ENCODE measurements at regions not wholly inside any gene's neighbourhood (a gene's known extent, or its start where the extent isn't known, plus 50 kb on each side); places are given as distances from the start of the nearest gene placed in this dataset.
A peak's percentile ranks its signal among the peaks of the same experiment; 100 is the strongest.

DNA sequence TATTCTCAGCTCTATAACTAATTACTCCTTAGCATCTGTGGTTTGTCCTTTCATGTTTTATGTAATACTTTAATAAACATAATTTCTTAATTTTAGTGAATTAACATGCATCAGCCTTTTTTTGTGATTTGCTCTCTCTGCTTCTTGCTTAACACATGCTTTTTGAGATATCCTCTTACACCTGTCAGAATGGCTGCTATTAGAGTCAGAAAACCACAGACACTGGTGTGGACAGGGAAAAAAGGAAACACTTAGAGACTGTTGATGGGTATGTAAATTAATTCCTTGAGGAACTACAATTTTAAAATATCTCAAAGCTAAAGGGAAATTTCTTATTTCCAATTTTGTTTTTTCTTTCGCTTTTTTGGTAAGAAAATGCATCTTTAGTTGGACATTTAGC, 549.0 kb downstream of the ZNF804A start:
- DNase-seq (ENCODE audit: low spot score), result no peak

DNA sequence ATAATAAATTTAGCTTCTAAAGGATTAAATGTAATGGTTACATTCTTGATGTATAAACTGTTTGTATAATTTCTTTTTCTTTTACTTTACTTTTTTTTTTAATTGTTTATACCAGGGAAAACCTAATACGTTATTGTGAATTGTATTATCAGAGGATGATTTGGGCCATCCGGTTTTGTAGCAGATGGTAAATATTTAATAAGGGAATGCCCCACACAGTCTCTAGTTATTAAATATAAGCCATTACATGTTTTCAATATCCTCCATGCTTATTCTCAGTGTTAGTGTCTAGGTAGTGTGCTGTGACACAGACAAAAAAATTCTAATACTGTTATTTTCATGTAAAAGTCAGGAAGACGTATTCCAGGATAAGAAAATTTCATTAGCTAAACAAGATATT, 553.9 kb downstream of the ZNF804A start:
- no peak for DNase-seq (ENCODE audit: low spot score)

DNA sequence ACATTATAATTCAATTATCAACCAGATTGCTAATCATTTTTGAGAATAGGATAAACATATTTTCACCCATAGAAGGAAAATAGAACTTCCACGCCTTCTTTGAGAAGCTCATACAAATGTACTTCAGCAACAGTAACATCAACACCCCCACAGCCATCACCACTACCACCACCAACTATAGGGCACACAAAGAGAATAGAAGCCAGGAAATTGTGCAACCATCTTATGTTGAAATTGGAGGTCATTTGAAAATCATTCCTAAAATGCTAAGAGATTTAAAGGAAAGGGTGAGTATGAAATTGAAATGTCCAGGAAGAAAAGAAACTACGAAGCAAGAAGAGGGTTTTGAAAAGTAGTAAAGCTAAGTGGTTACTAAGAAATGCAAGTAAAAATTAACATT, 563.4 kb downstream of the ZNF804A start:
- no peak for DNase-seq (ENCODE audit: low spot score)

DNA sequence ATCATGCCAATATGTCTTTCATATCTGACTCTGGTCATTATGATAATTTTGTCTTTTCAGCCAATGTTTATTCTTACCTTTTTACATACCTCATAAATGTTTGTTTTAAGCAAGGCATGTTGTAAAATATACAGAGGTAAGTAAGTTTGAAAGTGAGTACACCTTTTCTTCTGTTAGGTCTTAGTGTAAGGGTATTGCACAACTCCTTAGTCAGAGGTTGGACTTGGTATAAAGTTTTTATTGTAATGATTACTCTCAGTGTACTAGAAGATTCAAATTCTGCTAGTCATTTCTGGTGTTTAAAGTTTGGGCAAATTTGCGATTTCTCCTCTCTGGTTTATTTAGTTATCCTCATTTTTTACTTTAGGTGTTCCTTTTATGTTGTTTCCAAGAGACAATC, 564.3 kb upstream of the FSIP2 start:
- DNase-seq (ENCODE audit: low spot score), result no peak

DNA sequence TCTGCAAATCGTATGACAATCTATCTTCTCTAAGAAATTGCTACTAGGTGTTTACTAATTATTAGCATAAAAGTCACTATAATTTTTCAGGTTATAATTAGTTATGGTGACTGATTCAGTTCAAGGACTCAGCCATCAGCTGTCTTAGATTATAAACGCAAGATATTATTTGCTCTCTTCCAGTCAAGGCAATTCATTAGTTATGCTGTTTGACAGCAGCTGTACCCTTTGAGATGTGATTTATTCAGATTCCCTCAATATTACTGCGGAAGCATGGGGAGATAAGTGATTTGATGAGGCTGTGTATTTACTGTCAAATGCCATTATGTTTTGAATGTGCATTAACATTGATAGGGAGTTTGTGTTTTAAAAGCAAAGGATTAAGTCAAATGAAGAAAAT, 558.9 kb upstream of the FSIP2 start:
- no peak for DNase-seq (ENCODE audit: low spot score)

DNA sequence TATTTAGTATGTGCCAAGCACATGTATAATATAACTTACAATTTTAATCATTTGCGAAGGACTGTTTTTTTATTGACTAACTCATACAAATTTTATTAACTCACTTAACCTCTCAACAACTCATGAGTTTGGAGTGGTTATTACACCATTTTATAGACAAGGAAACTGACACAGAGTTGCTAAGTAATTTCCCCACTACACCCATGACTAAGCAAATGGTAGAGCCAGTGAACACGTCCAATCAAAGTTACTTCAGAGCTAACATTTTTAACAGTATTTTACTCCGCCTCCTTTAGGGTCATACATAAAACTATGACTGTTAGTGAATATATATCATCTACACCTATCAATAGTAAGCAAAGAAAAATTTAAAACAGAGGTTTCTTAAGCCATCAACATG, 556.7 kb upstream of the FSIP2 start:
- no peak for DNase-seq (ENCODE audit: low spot score)

DNA sequence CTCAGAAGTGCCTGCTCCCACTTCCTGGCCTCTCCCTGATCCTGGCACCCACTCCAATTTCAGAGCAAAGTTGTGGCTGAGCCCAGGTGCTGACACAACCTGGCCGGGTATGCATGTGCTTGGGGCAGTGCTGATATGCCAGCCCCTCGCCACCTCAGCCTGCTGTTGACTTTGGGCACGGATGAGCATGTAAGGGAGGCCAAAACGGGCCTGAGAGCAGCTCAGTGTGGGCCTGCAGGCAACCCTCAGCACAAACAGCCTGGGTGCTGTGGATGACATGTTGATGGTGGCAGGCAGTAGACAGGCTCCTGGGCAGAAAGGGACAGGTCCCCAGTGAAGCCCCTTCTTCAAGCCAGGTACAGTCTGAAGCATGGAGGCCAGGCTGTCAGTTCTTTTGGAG, 553.6 kb upstream of the FSIP2 start:
- no peak for DNase-seq (ENCODE audit: low spot score)

DNA sequence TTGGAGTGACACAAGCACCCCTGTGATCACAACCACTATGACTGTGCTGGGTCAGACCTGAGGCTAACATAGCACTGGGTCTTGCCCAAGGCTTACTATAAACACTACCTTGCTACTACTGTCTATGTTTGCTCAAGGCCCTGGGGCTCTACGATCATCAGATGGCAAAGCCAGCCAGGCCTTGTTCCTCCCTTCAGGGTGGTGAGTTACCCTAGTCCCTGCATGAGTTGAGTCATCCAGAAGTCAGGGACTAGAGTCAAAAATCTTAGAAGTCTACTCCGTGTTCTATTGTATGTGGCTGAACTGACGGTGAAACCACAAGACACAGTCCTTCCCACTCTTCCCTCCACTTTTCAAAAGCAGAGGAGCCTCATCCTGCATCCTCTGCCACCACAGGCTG, 551.2 kb upstream of the FSIP2 start:
- no peak for DNase-seq (ENCODE audit: low spot score)

DNA sequence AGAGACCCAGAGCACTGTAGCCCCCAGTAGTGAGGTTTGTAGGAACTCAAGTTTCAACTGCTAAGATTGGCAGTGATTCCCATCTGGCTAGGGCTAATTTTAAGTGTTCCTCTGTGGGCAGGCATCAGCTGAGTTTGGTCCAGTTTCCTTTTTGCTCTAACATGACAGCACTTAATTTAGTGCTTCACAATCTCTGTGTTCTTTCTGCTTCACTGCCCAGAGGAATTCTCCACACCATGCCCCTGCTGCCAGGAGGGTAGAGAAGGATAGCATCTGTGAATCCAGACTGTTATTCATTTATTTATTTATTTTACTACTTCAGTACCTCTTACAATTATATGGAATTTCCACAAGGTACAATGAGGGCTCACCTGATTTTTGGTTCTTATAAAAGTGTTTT, 549.9 kb upstream of the FSIP2 start:
- DNase-seq (ENCODE audit: low spot score), result peak; percentile 7

DNA sequence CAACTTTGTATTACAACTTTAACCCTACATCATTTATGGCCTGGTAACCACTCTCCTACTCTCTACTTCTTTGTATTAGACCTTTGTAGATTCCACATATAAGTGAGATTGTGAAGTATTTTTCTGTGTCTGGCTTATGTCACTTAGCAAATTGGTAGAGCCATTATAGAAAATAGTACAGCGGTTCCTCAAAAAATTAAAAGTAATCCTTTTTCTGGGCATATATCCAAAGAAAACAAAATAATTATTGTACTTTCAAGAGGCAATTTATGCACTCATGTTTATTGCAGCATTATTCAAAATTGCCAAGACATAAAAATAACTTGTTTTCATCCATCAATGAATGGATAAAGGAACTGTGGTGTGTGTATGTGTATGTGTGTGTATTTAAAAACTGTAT, 537.5 kb upstream of the FSIP2 start:
- no peak for DNase-seq (ENCODE audit: low spot score)

DNA sequence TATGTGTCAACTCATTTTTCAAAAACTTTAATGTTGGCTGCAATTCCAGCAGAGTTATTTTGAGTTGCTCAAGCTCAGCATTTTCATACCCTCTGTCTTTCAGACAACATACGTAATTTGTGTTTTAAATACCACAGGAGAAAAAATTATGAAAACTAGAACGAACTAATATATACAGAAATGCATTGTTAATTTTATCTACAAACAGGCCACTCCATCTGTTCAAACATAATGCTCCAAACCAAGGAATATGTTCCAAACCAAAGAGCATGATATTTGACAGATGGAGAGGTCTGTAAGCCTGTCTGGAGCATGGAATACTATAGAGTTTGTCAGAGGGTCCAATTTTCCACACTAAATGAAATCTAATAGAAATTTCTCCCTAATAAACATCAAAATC, 536.2 kb upstream of the FSIP2 start:
- no peak for DNase-seq (ENCODE audit: low spot score)

DNA sequence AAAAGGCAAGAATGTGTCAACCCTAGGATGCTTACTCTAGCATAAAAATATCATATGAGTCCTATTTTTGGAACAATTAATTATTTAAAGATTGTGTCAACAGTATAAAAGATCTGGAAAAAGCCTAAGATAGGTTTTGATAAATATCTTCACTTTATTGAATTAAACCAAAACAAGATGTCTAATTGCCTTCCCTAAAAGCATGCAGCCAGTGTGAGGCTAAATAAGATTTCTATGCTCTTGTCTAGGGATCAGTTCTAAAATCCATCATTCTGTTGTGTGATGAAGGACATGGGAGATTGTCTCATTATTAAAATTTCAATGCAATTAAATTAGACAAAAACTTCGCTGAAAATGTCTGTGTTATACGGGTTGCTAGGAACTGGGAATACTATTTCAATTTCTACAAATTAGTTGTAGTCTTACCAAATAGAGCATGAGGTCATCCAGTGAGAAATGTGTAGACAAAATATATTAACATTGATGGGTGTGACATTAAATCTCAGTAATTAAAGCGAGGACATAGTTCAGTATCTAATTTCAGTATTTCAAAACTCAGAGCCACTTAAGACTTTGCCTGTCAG, 535.6 kb upstream of the FSIP2 start:
- no peak for DNase-seq (ENCODE audit: low spot score)

DNA sequence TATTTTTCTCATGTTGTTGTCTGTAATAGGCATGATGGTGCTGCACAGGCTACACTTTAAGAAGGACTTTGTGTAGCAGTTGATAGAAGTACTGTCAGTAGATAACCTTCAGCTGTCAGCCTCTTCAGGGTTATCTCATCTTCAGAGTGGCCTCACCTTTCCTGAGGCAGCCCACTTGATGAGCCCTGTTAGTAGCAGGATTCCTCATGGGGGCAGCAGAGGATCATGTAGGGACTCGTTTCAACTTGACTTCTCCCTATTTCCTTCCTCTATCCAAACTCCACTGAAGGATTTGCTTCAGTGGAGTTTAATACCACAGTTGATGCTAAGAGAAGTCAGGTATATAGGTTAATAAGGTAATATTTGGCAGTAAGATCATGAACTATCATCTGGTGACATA, 530.3 kb upstream of the FSIP2 start:
- peak; percentile 65 for DNase-seq (ENCODE audit: low spot score)

DNA sequence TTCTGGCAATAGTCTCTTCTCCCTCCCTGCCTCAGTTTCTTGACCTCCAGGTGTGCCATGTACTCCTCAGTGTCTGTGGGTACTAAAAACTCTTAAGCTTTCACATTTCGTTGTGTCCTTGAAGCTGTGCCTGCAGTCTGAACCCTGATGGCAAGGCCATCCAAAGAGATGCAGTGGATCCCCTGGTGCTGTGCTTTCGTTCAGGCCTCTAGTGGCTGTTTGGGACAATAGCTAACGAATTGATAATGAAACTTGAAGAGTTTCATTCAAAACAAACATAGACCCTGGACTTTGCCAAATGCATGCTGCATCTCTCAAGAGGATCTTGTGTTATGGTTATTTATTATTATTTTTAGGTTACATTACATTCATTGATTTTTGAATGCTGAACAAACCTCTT, 523.1 kb upstream of the FSIP2 start:
- DNase-seq (ENCODE audit: low spot score), result peak; percentile 26

DNA sequence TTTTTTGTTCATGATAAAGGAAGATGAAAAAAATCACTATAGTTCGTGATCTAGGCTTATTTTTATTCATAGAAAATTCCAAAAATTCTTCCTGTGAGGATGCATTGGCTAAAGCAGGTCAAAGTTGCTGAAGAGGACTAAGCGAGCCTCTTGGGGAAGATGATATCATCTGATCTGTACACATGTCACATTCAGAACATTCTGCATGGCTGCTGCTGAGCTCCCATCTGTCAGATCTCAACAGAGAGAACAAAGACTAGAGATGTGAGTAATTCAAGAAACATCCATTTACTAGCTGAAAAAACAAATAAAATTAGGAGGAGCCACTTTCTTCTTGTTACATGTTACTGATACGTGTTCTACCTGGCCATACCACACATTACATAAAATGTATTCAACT, 518.6 kb upstream of the FSIP2 start:
- DNase-seq (ENCODE audit: low spot score), result no peak

DNA sequence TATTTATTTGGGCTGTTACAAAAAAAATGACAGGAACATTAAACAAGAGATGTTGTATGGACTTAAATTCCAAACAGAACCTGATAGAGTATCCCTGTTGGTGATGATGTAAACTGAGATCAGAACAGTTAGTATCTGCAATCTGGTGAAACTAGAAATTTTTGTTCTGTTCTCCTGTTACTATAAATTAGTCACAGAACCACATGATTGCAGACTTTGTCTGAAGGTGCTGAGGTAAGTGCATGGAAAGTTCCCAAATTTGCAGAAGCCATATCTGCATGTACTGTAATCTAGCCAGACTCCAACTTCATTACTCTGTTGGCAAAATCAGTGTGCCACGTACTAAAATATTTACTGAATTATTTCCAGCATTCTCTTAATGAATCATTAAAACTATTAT, 516.3 kb upstream of the FSIP2 start:
- no peak for DNase-seq (ENCODE audit: low spot score)

DNA sequence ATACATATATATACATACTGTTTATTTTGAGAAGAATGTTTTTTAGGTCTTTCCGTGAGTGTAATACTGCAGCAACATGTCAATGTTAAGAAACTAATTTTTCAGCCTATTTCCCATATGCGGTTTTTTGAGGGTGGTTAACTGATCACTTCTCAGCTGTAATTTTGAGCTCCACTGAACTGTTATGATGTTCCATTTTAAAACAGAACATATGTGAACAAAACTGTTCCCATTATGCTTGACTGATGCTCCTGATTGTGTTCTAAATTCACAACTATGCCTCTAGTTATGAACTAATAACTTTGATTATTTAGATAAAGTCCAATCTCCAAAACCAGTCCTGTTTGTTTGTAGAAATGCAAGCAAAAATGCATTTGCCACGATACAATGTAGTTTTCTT, 511.2 kb upstream of the FSIP2 start:
- DNase-seq (ENCODE audit: low spot score), result no peak

DNA sequence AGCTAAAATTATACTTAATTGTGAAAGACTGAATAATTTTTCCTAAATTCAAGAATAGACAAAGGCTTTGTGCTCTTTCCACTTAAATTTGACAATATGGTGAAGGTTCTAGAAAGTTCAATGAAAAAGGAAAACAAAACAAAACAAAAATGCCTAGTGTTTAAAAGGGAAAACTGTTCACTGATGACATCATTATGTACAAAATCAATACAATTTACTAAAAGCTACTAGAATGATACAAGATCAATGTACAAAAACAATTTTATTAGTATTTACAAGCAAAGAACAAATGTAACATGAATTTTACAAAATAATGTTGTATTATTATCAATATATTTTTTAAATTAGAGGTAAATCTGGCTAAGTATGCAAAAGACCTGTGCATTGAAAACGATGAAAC, 499.1 kb upstream of the FSIP2 start:
- no peak for DNase-seq (ENCODE audit: low spot score)

DNA sequence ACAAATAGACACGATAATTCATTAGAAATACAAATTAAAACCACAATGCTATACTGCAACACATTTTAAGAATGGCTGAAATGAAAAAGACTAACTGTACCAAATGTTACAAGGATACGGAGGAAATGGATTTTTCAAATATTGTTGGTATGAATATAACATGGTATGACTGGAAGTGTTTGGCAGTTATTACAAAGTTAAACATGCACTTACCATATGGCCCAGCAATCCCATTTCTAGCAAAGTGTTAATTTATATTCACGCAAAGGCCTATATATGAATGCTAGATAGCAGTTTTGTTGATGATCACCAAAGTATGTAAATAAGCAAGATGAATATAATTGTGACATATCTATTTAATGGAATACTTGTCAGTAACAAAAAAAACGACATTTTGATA, 497.8 kb upstream of the FSIP2 start:
- DNase-seq (ENCODE audit: low spot score), result no peak

DNA sequence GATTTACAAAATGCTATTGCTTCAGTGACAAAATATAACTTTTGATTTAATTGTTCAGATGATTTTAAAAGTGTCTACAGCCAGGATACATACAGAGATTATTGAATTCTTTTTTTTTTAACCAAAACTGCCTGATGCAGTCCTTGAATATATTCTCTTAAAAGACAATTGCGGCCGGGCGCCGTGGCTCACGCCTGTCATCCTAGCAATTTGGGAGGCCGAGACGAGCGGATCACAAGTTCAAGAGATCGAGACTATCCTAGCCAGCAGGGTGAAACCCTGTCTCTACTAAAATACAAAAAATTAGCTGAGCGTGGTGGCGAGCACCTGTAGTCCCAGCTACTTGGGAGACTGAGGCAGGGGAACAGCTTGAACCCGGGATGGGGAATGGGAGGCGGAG, 497.0 kb upstream of the FSIP2 start:
- no peak for DNase-seq (ENCODE audit: low spot score)

DNA sequence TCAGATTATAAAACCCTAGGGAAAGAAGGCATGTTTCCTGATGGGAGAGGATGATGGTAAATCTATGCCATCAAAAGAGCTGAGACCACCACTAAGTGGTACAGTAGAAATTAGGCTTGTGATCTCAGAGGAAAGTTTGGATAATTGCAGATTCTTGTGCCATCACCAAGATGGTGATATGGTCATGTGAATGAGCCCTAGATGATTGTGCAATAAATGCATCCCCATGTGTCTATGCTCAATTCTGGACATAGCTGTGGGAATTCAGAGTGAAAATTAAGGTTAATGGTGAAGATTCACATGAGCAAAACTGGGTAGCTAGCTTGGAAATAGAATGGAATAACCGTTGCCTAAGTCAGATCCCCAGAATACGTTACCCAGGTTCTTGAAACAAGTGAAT, 496.1 kb upstream of the FSIP2 start:
- DNase-seq (ENCODE audit: low spot score), result no peak

DNA sequence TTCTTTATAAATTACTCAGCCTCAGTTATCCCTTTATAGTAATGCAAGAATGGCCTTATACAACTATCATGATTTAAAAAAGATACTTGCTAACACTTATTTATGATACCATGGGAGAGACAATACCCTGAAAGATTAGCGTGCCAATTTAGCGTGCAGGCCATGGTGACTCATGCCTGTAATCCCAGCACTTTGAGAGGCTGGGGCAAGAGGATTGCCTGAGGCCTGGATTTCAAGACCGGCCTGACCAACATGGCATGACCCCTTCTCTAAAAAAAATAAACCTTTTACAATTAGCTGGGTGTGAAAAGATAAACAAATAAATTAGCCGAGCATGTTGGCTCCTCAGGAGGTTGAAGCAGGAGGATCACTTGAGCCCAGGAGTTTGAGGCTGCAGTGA, 493.4 kb upstream of the FSIP2 start:
- DNase-seq (ENCODE audit: low spot score), result no peak

DNA sequence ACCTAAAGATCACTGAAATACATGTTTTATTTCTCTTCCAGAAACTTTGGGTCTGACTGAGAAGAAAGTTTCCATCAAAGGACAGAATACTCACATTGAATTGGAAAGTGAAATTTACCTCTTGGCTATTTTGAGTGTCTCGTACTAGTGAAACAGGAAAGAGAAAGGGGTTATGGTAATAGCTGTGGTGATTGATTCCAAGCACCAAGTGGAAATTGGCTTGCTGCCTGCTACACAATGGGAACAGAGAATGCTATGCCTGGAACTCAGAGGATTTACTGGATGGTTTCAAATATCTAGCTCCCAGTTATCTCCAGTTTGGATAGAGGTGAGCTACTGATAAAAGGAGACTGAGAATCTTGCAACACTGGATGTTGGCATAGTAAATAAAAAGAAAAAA, 492.8 kb upstream of the FSIP2 start:
- DNase-seq (ENCODE audit: low spot score), result peak; percentile 10

DNA sequence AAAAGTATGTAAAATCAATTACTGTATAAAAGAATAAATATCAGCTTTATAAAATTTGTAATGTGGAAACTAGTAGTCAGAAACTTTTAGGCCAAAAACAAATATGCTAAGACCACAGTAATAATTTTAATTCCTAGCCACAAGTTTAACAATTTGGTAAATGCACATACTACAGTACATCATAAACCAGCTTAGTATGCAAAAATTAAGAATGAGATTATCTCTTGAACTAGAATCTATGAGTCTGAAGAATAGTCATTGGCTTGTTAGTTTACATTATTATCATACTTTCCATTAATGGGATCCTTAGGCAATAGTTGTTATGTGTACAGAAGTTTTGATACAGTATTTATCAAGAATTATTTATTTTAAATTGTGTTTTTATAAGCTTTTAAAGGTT, 491.9 kb upstream of the FSIP2 start:
- DNase-seq (ENCODE audit: low spot score), result no peak

DNA sequence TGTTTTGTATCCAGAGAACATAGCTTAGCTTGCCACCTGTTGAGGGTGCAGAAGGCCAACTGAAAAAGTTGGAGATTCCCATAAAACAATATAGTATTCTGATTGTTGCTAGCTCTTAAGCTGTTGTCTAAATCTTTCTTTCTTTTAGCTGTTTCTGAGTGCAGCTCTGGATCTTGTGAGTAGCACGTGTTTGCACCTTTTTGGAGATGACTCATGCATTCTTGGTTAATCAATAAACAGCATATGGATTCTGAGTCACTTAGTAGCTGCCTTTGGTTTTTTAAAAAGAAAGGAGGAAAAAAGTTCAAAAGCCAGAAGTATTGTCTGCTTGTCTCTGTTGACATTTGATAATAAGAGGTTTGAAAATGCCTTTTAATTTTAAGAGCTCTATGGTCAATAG, 483.0 kb upstream of the FSIP2 start:
- DNase-seq (ENCODE audit: low spot score), result no peak

Data from iPS-NIHi11 (cell line).